Activated CD4-positive, alpha-beta T cell treated with anti-CD3 and anti-CD28 coated beads, Interleukin-10, Interleukin-2, amounts not matched to agents 100 ng/mL and 50 ng/mL, durations not matched to agents 16 hours and 8 hours (primary cell): ENCODE measurements at regions not wholly inside any gene's neighbourhood (a gene's known extent, or its start where the extent isn't known, plus 50 kb on each side); places are given as distances from the start of the nearest gene placed in this dataset.
"Not testable (repeated sequence)": the region's sequence is repeated elsewhere in the genome, so short reads cannot be mapped to it uniquely, and the experiment has no call there.

Experiments used
- DNase-seq: peaks from one replicate; pipeline ENCODE4 v3.0.0-alpha.2; 2020

GRCh38 chr20:53872081-53872541, 198.3 kb downstream of the BCAS1 start:
- no peak for DNase-seq

DNA sequence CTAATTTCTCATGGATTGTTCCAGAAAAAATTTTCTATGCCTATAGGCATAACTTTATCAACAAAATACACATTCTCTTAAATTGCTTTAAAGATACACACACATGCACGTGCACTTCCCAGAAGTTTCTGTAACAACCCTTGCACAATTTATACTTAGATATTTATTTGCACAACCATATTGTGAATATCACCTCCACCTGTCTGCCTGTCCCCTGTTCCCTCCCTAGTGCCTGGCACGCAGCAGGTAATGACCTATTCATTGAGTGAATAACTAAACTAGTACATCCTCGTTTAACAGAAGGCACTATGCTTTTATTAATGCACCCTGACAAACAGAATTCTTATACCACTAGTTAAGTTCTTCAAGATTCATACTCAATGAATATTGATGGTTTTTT, 198.9 kb downstream of the BCAS1 start:
- DNase-seq: no peak

- DNase-seq: no peak
Measured at GRCh38 chr20:53870426-53871315, 199.7 kb downstream of the BCAS1 start.

- DNase-seq: peak; percentile 87
Measured at GRCh38 chr20:53869466-53870258, 200.7 kb downstream of the BCAS1 start.

- no peak for DNase-seq
Measured at GRCh38 chr20:53867741-53868351, 202.5 kb downstream of the BCAS1 start.

DNA sequence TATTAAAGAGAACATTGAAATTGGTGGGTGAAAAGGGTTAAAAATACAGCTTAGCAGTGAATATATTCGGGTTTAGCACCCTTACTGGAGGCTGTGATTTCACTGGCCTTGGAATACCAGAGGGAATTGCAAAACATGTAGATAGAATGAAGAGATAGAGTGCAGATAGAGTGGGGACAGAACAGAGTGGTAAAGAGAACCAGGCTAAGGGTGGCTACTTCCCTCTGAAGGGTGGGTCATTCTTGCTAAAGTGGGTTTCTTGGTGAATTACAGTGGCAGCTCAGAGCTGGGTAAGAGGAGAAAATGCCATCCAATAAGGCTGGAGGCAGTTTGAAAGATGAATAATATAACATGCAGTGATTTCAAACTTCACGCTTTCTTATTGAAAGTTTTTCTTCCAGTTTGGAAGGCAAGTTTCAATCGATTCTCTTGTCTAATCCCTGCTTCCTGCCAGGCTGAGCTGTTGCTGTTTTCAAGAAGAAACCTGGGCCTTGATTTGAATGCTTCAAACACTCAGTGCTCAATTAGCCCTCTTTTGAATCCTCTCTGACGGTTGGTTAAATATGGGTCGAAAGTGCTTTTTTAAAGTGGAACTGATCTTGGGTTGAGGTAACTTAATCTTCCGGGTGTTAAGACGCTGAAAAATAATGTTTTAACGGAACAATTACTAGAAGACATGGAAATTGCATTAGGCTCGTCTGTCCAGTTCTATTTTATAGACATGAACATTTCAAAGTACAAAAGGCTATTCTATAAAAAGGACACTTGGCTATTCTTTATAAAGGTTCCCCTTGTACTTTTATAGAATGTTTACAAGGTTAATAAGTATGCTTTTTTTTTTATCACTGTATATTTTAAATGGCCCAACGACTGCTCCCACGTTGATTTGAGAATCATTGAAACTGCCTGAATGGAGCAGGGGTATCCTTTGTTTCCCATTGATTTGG, 203.3 kb downstream of the BCAS1 start:
- DNase-seq: peak; percentile 45

DNA sequence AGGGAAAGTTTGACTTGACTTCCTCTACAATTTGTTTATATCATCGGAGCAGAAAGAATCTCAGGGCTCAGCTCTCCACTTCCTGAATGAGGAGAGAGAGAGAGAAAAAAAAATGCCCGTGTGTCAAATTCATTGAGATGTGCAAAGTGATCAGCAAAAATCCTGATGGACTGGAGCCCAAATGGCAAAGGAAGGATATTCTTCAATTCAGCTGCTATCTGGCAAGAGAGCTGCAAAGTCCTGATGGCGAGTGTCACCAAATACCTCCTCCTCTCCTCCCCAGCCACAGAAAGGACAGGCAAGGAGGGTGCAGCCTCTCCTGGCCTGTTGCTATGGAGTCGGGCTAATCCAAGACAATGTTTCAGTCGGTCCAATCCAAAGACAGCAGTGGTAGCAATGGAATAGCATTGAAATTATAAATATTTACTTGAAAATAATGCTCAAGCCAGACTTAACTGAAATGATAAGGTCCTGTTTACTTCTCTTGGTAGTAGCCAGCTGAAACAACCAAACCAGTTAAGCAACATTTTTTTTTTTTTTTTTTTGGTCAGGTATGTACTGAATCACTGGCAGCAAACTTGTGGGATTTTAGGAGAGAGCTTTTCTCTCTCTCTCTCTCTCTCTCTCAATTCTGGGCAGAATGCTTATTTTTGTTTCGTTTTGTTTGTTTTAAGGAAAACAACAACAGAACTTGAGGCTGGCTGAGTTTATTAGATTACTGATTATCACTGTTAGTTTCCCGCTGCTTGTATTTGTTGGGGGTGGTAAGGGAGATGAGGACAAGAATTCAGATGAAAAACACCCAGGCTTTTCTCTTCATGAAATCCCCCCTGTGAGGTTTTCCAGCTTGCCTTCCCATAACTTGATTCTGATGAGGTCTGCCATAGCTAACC, 204.2 kb downstream of the BCAS1 start:
- DNase-seq: no peak

- not testable (repeated sequence) for DNase-seq
Measured at GRCh38 chr20:53864765-53865683, 205.4 kb downstream of the BCAS1 start.

DNA sequence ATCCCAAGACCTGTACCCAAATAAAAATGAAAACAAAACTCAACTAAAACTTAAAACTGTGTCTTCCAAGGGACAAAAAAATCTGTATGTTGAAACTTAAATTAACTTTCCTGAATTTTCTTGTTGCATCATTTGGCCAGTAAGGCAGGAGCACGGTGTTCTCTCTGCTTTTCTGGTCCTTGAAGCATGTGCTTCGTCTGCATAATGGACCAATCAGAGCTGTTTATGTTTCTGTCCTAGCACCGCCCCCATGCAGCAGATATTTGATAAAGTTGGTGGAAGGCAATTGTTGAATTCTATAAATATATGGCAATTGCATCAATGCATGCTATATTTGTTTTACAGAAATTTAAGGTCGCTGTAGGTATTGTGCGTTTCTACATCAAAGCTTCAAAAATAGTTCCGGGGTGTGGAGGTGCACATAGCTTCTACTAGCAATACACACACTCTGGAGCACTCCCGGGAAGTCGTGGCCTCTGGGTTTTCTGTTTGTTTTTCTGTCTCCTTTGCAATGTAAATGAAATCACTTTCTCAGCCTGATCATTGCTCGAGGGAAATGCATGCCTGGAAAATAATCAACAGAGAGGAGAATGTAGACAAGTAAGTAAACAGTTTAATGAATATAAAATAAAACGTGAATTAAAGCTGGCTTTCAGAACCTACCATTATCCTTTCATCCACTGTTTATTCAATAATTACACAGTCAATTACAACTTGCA, 206.3 kb downstream of the BCAS1 start:
- DNase-seq: not testable (repeated sequence)

DNA sequence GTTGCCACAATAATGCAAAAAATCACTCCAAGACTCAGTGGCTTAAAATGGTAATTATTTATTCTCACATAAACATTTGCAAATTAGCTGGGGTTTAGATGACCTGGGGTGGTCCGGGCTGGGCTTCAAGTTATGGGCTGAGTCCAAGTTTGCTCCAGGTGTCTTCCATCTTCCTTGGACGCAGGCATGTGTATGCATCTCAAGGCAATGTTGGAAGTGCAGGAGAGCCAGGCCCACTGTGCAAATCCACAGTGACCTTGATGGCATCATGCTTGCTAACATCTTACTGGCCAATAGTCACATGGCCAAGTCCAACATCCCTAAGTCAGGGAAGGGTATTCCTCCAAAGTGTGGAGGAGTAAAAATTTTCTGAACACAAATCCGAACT, 206.9 kb downstream of the BCAS1 start:
- DNase-seq: not testable (repeated sequence)

DNA sequence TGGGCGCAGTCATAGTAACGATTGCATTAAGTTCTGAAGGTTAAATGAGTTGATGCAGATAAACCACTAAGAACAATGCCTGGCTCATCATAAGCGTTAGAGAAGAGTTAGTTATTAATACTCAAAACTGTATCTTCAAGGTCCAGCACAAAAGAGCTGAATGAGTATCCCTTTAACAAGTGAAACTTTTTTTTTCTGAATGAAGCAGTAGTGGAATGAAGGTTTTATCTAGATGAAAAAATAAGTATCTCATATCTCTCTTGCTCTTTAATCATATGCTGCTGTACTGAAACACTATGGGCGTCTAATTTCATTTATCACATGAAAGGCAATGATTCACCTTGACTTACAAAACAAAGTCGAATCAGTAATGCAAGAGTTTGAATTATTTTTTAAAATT, 207.4 kb downstream of the BCAS1 start:
- peak; percentile 36 for DNase-seq

GRCh38 chr20:53862490-53862889, 207.9 kb downstream of the BCAS1 start:
- not testable (repeated sequence) for DNase-seq

GRCh38 chr20:53862136-53862397, 208.3 kb downstream of the BCAS1 start:
- not testable (repeated sequence) for DNase-seq

DNA sequence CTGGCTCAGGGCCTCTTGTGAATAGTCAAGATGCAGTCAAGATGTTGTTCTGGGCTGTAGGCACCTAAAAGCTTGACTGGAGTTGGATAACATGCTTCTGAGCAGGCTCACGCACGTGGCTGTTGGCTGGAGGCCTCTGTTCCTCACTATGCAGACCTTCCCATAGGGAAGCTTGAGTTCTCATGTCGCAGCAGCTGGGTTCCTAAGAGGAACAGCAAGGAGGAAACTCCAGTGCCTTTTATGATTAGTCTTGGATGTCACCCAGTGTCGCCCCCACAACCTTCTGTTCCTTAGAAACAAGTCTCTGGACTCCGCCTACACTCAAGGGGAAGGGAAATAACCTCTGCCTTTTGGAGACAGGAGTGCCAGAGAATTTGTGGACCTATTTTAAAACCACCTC, 210.7 kb downstream of the BCAS1 start:
- DNase-seq: no peak

DNA sequence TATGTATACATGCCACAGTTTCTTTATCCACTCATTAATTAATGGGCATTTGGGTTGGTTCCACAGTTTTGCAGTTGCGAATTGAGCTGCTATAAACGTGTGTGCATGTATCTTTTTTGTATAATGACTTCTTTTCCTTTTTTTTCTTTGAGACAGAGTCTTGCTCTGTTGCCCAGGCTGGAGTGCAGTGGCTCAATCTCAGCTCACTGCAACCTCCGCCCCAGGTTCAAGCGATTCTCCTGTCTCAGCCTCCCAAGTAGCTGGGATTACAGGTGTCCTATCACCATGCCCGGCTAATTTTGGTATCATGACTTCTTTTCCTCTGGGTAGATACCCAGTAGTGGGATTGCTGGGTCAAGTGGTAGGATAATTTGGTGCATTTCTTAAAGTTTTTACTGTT, 211.4 kb downstream of the BCAS1 start:
- DNase-seq: not testable (repeated sequence)

DNA sequence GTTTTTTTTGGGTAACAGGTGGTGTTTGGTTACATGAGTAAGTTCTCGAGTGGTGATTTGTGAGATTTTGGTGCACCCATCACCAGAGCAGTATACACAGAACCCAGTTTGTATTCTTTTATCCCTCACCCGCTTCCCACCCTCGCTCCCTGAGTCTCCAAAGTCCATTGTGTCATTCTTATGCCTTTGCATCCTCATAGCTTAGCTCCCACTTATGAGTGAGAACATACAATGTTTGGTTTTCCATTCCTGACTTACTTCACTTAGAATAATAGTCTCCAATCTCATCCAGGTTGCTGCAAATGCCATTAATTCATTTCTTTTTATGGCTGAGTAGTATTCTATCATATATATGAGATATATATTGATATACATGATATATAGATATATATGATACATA, 211.9 kb downstream of the BCAS1 start:
- DNase-seq: not testable (repeated sequence)

- no peak for DNase-seq
Measured at GRCh38 chr20:53857723-53858236, 212.6 kb downstream of the BCAS1 start.

GRCh38 chr20:53856300-53857295, 213.8 kb downstream of the BCAS1 start:
- DNase-seq: no peak
